ENCODE measurements at regions not wholly inside any gene's neighbourhood (a gene's known extent, or its start where the extent isn't known, plus 50 kb on each side); places are given as distances from the start of the nearest gene placed in this dataset.
"Not testable (repeated sequence)": the region's sequence is repeated elsewhere in the genome, so short reads cannot be mapped to it uniquely, and the experiment has no call there.

DNA sequence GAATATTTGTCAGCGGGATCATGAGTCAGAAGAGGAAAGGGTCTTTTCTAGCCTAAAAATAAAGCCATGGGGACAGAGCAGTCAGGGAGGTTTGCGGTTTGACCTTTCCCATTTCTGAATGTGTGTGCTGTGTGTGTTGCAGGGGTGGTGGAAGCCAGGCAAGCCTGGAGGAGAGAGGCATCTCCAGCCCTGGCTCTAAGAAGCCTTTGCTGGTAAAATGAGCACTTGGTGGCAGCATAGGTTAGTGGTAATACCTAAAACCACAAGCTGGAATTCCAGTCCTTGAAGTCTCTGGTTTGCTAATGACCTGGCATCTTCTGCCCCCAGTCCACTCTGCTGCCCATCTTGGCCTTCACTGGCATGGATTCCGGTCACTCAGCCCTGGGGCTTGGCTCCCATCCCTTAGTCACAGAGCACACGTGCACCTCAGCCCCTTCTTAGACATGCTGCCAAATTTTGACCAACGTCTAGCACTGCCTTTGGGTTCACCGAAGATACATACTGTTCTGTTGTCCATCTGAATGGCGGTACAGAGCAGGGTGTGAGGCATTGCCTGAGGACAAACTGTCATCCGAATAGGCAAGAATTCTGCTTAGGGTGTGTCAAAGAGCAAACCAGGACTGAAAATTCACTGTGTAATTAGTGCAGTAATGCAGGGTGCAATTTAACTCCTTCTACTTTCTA, 52.7 kb downstream of the KCNA5 start:
- no peak for DNase-seq

DNA sequence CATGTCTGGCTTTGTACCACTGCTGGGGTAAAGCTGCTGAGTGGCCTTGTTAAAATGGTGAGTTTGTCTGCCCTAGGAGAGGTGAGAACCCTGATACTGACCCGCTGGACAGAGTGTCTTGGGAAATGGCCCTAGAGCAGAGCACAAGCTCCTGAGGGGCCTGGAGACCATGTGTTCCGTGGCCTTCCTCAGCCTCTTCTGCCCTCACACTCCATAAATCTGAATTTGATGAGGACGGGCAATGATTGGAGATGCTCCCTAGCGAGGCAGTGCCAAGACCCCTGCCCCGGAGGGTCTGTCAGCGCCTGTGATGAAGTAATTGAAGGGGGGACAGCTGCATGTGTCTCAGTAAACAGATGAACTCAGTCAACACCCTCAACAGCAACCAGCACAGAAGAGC, 54.1 kb downstream of the KCNA5 start:
- no peak for DNase-seq

DNA sequence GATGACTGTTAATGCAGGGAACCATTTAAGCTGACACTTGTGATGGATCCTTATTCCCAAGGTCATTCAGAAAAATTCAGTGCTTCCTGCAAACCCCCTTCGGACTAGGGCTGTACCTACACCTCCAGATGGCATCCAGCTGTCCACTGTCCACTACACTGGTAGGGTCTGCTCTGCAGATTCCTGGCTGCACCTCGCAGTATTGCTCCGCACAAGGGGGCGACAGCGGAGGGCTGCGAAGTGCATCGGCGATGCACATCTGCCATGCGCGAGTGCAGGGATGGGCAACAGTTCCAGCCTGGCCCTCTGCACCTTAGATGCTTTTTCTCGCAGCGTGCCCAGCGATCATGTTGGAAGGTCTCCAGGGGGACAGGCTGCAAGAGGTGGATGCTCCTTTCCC, 55.5 kb downstream of the KCNA5 start:
- DNase-seq = no peak

DNA sequence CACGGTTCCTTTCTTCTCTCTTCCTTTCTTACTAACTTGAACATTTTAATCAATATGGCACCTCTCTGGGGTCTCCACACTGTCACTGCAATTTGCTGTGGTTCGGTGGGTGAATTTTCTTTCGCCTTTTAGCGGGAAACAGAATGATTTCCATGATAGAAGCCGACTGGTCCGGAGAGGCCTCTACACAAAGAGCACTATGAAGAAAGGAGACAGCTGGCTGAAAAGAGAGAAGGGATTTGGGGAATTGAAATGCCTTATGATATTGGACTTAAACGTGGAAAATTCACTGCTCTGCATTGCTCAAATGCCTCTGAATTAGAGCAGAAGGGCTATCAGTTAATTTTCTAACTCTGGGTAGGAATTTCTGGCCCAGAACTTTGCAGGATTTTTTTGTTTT, 55.9 kb downstream of the KCNA5 start:
- DNase-seq = no peak

DNA sequence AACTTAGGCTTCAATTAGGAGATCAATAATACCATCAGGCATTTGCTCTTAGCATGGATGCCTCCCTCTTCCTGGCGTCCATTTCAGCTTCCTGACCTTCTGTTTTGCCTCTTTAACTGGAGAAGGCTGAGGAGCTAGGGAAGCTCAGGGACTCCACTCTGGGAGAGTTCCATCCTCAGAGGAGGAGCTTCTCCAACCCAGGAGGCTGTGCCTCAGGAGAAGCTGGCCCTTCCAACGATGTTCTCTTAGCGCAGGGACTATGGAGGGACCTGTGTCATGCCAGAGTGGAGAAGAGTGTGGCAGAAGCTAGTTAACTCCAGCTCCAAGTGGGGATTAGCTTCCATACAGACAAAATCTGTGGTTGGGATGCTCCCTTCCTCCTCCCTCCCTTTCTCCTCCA, 58.0 kb downstream of the KCNA5 start:
- DNase-seq = no peak

DNA sequence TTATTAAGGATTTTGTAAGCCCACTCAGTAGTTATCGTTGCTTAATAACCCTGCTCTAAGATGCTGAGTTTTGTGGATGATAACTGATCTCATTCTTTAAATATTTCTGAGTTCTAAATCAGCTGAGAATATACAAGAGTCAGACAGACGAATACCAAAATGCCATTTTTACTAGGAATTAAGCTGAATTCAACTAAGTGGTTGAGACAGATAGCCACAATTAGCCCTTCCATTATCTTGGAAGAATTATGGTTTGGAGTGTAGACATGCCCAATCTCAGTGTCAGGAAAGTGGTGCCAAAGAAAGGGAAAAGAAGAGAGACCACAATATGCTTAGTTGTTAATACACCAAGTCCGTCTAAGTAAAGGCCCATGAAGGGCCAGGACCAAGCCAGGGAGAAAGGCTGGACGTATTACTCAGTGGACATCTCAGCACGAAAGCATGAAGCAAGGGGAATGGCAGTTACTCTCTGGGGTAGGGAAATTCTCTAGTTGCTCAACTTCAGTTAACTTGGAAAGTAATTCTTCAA, 58.6 kb downstream of the KCNA5 start:
- no peak for DNase-seq

DNA sequence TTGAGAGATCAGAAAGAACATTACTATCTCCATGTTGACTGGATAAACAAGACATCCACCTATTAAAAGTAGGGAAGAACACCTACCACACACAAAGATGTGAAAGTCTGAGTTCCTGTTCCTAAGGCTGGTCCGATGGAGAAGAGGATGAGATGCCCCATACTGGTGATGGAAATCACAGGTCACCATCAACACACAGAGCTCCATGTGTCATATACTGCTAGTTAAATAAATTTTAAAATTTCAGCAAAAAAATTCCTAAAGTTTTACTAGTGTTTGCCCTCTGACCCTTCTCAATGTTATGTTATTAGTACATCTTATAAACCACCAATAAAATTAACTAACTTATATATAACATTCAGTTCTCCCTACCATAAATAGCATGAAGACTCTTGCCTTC, 59.1 kb downstream of the KCNA5 start:
- DNase-seq = no peak

DNA sequence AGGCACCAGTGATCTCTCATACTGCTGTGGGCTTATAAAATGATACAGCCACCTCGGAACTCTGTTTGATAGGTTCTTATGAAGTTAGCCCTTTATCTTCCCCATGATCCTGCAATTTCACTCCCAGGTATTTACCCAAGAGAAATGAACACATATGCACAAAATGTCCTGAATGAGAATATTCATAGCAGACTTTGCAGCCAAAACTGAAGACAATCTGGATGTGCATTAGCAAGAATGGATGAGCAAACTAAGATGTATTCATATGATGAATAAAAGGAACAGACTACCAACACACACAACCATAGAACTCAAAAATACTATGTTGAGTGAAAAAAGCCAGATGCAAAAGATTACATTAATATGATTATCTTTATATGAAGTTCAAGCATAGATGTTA, 66.7 kb downstream of the KCNA5 start:
- DNase-seq = no peak

DNA sequence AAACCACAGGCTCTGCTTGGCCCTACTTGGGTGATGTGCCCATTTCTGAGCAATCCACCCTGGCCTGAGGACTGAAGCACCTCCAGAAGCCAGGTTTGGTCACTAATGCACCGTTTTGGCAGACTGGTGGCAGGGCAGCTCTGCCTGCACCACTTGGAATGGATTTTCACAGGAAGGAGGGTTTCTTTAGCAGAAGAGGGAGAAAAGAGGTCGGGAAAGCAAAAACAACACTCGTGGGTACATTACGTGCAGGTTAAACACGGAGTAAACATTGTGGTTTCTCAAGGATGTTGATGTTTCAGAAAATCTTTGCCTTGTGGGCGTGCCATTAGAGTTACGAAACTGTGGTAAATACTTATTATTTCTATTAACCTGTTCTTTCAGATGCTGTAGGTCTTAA, 70.8 kb downstream of the KCNA5 start:
- DNase-seq = no peak

DNA sequence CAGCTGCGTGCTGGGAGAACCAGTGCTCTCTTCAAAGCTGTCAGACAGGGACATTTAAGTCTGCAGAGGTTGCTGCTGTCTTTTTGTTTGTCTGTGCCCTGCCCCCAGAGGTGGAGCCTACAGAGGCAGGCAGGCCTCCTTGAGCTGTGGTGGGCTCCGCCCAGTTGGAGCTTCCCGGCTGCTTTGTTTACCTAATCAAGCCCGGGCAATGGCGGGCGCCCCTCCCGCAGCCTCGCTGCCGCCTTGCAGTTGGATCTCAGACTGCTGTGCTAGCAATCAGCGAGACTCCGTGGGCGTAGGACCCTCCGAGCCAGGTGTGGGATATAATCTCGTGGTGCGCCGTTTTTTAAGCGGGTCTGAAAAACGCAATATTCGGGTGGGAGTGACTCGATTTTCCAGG, 78.1 kb downstream of the KCNA5 start:
- not testable (repeated sequence) for DNase-seq

DNA sequence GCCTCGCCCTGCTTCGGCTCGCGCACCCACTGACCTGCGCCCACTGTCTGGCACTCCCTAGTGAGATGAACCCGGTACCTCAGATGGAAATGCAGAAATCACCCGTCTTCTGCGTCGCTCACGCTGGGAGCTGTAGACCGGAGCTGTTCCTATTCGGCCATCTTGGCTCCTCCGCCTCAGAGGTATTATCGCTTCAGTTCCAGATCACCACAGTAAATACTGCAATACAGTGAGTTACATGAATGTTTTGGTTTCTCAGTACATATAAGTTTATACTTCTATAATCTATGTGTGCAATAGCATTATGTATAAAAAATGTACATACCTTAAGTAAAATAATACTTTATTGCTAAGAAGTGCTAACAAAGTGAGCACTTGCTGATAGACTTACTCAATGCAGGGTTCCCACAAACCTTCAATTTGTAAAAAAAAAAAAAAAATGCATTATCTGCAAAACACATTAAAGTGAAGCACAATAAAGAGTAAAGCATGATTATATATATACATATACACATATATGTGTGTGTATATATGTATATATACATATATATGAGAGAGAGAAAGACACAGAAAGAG, 78.7 kb downstream of the KCNA5 start:
- not testable (repeated sequence) for DNase-seq

DNA sequence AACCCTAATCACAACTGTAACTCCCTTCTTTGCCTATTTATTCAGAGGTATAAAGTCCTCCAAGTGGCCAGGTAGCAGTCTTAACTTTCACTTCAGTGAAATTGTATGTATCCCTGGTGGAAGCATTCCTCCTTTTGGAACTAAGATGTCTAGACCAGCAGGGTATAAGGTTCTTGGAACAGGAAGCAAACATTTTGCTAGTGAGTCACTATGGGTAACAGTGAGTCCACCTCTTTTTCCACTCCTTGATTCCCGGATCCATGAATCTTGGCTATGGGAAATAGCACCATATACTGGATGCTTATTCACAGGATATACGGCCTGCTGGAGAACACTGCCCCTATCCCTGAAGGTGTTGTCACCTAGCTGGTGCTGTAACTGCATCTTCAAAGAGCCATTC, 80.2 kb downstream of the KCNA5 start:
- no peak for DNase-seq

DNA sequence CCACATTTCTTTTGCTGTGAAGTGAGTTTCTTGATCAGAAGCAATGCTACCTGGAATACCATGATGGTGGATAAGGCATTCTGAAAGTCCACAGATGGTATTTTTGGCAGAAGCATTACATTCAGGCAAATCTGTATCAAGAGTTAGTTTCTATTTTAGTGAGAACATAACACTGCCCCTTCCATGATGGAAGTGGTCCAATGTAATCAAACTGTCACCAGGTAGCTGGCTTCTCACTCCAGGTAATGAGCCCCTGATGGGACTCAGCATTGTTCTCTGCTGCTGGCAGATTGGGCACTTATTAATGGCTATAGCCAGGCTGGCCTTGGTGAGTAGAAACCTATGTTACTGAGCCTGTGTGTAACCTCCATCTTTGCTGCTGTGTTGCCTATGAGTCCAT, 80.7 kb downstream of the KCNA5 start:
- DNase-seq = no peak

DNA sequence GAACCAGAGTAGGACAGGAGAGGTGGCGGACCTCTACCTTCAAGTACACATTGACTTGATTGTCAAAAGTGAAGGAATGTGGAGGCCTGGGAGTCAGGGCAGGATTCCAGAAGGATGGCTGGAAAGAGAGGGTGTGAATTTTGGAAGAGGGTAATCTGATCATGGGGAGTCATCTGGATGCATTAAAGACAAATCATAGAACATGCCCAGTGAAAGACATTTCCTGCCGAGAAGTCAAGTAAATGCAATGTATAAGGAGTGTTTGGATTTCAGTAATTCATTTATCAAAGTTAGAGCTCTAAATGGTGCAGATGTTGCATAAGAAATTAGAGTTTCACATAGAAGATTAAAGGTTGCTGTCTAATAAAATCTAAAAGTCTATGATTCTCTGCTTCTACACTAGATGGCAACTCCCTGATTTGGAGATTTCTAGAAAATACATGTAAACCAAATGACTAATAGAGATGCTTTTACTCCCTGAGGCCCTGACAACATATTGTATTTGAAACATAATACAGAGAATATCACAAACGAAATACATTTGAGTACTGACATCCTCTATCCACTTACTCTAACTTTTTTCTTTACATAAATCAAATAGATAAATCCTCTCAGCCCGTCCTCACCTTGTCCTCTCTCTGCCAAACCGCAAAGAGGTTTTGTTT, 91.3 kb downstream of the KCNA5 start:
- DNase-seq = no peak

DNA sequence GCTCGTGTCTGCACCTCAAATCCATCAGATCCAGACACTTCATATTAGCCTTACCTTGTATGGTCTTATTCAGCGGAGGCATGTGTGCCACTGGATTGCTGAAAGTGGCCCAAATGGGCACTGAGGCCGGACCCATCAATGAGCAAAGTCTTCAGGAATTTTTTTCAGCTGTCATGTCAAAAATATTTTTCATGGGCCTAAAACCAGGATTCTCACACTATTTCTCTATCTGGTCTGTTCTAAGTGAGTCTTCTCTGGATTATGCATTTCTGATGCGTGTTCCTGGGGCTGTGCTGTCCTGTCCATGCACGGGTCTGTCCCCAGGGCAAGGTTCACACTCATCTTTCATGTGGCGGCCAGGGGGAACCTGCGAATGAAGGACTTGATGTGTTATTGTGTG, 94.6 kb downstream of the KCNA5 start:
- DNase-seq = no peak

DNA sequence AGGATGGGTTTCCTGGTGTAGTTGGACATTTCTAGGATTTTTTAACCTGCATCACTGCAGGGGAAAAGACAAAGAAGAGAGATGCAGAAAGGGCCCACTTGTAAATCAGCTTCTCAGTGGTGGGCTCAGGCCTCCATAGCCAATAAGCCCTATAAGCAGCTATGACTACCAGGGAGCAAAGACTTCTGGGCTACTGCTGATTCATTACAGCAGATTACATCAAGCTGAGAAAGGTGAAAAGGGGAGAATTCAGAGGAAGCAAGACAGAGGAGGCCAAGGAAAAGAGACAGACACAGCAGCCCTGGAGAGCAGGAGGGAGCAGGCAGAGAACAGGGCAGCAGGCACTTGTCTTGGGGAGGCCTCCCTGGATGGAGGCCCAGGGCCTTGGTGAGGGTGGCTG, 95.2 kb downstream of the KCNA5 start:
- no peak for DNase-seq

DNA sequence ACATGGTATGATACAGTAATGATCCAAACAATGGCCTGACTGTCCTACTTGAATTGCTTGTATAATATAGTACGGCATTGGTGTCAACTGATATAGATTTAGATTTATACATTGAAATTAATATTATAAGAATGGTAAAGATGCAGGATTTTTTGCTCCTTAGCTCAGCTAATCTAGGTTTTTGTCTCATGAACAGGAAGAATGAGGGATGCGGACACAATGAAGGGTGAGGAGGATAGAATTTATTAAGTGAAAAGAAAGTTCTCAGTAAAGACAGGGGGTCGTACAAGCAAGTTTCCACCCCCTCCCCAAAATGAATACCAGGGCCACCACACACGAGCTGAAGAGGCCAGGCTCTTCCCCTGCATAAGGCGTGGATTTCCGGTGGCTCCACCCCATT, 96.1 kb downstream of the KCNA5 start:
- no peak for DNase-seq

DNA sequence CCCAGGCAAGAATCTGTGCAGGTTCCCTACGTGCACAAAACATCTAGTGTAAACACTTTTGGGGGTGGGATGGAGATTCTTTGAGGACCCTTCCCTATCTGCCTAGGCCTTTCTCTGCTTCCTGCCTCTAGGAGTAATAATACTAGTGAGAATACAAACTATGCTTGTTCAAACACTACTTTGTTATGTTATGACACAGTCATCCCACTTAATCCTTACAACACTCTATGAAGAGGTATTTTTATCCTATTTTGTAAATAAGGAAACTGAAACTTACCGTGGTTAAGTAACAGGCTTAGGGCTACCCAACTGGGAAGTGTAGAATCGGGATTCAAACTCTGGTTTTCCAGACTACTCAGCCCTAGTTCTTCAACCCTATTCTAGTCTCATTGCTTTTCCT, 96.5 kb downstream of the KCNA5 start:
- DNase-seq = no peak

DNA sequence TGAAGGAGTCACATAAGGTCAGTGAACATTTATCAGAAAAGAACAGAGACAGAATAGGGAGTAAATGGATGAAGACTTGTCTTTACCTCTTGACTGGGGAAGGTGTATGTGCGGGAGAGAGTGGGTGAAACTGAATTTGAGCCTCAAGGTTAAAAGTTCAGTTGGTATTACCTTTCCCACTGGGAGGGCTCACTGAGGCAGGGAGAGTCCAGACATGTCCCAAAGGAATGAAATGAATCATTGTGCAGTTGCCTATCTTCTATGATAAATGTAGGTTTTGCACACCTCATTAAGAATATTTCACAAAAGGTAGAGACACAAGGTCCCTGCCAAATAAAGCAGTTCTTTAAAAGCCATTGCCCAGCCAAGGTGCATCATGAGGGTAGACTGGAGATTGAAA, 105.2 kb downstream of the KCNA5 start:
- DNase-seq = no peak

DNA sequence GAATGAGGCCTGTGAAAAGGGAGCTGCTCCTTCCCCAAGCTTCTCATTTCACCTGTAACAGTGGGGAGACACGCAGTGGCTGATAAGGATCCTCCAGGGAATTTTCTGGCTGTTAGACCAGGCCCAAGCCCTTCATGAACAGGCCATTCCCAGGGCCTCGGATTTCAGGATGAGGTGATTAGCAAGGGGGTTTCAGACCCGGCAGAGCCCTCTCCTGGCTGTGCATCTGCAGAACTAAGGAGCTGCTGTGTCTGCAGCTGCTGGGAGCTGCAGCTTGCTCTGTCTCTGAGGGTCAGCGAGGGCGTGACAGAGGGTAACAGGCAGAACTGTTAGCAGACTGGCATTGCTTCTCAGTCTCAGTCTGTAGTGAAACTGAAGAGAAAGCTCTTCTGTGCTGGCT, 110.4 kb downstream of the KCNA5 start:
- no peak for DNase-seq

DNA sequence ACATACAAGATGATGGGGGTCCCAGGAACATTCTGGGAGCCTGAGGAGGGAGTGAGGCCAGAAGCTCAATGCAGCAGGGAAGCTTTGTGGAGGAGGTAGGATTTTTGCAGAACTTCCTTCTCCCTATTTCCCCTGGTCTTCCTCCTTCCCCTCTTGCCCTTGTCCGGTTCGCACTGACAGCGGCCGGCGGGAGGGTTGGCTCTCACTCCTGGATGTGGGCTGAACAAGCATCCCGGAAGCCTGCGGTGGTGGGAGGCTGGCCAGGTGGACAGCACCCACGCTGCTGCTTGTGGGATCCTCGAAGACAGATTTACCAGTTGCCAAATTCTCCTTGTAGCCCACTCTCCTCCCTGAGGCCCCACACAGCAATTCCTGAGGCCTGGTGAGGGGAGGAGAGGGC, 112.2 kb downstream of the KCNA5 start:
- DNase-seq = no peak

DNA sequence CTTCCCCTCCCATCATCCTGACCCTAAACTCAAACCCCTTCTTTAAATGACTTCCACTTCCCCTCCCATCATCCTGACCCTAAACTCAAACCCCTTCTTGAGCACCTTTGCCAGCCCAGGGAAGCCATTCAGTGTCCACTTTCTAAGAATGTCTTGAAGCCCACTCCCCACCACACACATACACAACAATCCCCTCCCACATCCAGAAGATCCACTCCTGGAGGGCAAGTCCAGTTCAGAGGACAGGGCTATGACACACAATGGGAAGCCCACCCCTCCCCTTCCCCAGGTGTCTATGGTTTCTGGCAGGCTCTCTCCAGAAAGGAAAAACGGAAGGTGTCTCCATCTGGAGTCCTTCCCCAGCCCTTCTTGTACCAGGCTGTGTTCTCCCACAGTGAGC, 117.1 kb downstream of the KCNA5 start:
- no peak for DNase-seq

DNA sequence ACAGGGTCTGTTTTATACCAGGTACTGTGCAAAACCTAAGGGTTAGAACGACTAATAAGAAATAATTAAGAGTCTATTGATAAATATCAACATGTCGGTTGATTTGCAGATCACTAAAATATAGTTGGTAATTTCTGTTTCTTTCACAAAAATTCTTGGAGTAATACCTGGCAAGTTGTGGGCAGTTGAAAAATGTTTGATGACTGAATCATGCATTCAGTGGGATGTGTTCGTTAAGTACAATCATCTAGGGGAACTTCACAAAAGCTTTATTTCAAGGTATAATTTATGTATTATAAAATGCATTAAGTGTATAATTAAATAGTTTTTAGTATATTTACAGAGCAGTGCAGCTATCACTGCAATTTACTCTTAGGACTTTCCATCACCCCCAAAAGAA, 120.0 kb downstream of the KCNA5 start:
- DNase-seq = no peak

DNA sequence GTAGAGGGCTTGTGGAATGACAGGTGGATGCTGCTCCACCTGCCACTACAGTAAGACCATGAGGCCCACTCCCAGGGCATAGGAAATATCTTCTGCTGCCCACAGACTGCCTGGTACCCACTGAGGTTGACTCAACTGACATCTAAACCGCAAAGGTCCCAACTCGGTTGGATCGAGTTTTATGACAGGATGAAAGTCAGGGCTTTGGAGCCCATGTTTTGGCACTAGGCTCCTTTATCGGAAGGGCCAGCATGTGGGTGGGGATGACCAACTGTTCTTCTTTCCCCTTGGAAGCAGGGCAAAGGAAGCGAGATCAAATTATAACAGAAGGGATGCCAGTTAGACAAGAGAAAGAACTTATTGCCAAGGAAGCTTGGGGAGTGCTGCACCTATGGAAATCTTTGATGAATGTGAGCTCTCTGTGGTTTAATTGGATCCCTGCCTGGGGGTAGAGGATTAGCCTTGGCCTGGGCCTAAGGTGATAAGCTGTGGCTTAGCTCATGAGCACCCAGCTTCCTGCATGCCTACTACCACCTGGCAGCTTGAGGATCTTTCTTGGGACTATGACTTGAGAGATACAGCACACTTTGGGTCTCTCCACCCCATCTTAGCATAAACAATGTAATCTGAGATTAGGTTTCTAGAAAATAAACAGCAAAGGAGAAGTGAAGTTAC, 121.8 kb downstream of the KCNA5 start:
- no peak for DNase-seq
